ENCODE measurements at regions not wholly inside any gene's neighbourhood (a gene's known extent, or its start where the extent isn't known, plus 50 kb on each side); places are given as distances from the start of the nearest gene placed in this dataset.

DNA sequence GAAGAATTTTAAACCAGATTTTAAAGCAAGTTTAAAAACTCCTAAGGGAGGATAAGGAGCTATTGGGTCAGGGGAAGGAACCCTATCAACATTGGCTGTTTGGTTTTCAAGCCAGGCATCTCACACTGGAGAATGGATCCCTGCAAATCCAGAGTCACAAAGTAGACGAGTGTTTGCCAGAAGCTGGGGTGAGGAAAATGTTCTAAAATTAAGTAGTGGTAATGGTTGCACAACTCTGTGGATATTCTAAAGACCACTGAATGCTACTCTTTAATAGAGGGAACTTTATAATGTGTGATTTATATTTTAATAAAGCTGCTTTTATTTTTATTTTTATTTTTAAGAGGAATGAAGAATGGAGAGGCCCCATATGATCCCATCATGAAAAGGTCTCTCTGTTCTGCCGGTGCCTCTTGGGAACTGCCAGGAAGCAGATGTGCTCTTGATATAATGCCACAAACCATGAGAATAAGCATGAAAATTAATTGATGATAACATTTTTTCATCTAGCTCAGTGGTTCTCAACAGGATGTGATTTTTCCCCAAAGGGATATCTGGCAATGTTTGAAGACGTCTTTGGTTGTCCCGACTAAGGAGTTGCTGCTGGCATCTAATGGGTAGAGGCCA lies 379.0 kb upstream of the CNR1 start:
- no peak for TF ChIP-seq POLR2A (IDR thresholded peaks at IDR 0.05)
- TF ChIP-seq, protein P1, sequence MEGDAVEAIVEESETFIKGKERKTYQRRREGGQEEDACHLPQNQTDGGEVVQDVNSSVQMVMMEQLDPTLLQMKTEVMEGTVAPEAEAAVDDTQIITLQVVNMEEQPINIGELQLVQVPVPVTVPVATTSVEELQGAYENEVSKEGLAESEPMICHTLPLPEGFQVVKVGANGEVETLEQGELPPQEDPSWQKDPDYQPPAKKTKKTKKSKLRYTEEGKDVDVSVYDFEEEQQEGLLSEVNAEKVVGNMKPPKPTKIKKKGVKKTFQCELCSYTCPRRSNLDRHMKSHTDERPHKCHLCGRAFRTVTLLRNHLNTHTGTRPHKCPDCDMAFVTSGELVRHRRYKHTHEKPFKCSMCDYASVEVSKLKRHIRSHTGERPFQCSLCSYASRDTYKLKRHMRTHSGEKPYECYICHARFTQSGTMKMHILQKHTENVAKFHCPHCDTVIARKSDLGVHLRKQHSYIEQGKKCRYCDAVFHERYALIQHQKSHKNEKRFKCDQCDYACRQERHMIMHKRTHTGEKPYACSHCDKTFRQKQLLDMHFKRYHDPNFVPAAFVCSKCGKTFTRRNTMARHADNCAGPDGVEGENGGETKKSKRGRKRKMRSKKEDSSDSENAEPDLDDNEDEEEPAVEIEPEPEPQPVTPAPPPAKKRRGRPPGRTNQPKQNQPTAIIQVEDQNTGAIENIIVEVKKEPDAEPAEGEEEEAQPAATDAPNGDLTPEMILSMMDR (IDR thresholded peaks at IDR 0.05 in 4 of 5, conservative IDR thresholded peaks at IDR 0.05 in 1 of 5), result no peak
- H3K36me3 ChIP-seq, result no peaks in the 10 kb centered on the region
- no peak overlapping the region for H3K27ac ChIP-seq
- H3K4me3 ChIP-seq, result no peak overlapping the region
- H3K4me1 ChIP-seq, result no peaks in the 10 kb centered on the region
- in situ Hi-C loops (cut with MboI; ENCODE audit: low sequenced_read_pairs in 4 of 4), result no loop called here
- intact Hi-C loops (cut with DNase I; ENCODE audit: low total_unique reads), result no loop called here
- no peaks in the 10 kb centered on the region for H3K9me3 ChIP-seq
- DNase-seq (no peak), ATAC-seq (no peak)
- no peaks in the 10 kb centered on the region for H3K27me3 ChIP-seq

DNA sequence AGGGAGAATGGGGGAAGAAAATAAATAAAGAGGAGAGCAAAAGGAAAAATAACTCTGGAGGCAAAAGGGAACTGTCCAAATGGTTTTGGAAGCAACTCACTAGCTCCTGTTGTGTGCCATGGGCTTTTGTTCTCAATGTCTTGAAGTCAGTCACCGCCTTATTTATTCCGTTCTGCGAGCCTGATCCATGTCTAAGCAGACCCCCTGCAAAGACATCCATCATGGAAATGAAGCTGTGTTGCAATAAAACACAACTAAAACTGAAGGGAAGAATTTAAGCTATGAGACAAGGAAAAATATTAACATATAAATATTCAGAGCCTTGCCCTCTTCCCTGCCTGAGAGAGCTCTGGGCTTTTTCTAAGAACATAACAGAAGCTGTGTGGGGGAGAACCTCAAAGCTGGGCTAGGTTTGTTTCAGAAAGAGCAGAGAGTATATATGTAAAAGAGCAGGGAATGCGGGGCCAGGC lies 373.2 kb upstream of the CNR1 start:
- no peak for TF ChIP-seq POLR2A (IDR thresholded peaks at IDR 0.05)
- TF ChIP-seq, protein P1 (IDR thresholded peaks at IDR 0.05 in 4 of 5, conservative IDR thresholded peaks at IDR 0.05 in 1 of 5), result no peak
- Histone ChIP-seq H3K4me1 (no peaks in the 10 kb centered on the region), H3K4me3 (no peak overlapping the region), H3K27ac (no peak overlapping the region), H3K36me3 (no peaks in the 10 kb centered on the region), H3K9me3 (no peaks in the 10 kb centered on the region), H3K27me3 (no peaks in the 10 kb centered on the region)
- in situ Hi-C loops (cut with MboI; ENCODE audit: low sequenced_read_pairs in 4 of 4) (no loop called here), intact Hi-C loops (cut with DNase I; ENCODE audit: low total_unique reads) (no loop called here)
- ATAC-seq, result no peak
- no peak for DNase-seq

DNA sequence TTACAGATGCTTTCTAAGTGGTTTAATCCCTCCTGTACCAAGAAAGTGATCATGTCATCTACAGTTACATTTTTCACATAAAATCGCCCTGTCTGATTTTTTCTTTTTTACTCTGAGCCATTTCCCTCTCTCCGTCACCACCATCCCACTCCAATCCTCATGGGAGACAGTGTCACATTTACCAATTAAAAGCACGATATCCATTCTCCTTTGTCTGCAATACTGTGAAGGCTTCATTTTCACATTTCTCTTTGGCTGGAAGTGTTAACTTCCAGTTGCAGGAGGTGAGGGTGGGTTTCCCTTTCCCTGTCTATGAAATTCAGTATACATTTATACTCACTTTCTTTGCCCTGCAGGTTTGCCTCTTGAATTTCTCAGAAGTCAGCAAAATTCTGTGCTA lies 372.7 kb upstream of the CNR1 start:
- in situ Hi-C loops (cut with MboI; ENCODE audit: low sequenced_read_pairs in 4 of 4) (no loop called here), intact Hi-C loops (cut with DNase I; ENCODE audit: low total_unique reads) (no loop called here)
- no peak for ATAC-seq
- TF ChIP-seq POLR2A (IDR thresholded peaks at IDR 0.05), result no peak
- TF ChIP-seq, protein P1 (IDR thresholded peaks at IDR 0.05 in 4 of 5, conservative IDR thresholded peaks at IDR 0.05 in 1 of 5), result no peak
- Histone ChIP-seq H3K4me1 (no peaks in the 10 kb centered on the region), H3K4me3 (no peak overlapping the region), H3K9me3 (no peaks in the 10 kb centered on the region), H3K27me3 (no peaks in the 10 kb centered on the region), H3K27ac (no peak overlapping the region), H3K36me3 (no peaks in the 10 kb centered on the region)
- no peak for DNase-seq

- Histone ChIP-seq H3K9me3 (no peaks in the 10 kb centered on the region), H3K4me1 (no peaks in the 10 kb centered on the region), H3K4me3 (no peak overlapping the region), H3K27me3 (no peaks in the 10 kb centered on the region), H3K27ac (no peak overlapping the region), H3K36me3 (no peaks in the 10 kb centered on the region)
- DNase-seq (no peak), ATAC-seq (no peak)
- TF ChIP-seq, protein P1 (IDR thresholded peaks at IDR 0.05 in 4 of 5, conservative IDR thresholded peaks at IDR 0.05 in 1 of 5), result no peak
- no peak for TF ChIP-seq POLR2A (IDR thresholded peaks at IDR 0.05)
- in situ Hi-C loops (cut with MboI; ENCODE audit: low sequenced_read_pairs in 4 of 4) (no loop called here), intact Hi-C loops (cut with DNase I; ENCODE audit: low total_unique reads) (no loop called here)
Observed at GRCh38 chr6:88538130-88538706, 372.1 kb upstream of the CNR1 start.

Measured in gastrocnemius medialis (tissue), 4 donors.